Fibroblast of lung (primary cell): ENCODE measurements at regions not wholly inside any gene's neighbourhood (a gene's known extent, or its start where the extent isn't known, plus 50 kb on each side); places are given as distances from the start of the nearest gene placed in this dataset.
A peak's percentile ranks its signal among the peaks of the same experiment; 100 is the strongest.

Experiments used
- DNase-seq, 2 donors: peaks; one replicate each; pipeline versions ENCODE4 v3.0.0 to v3.0.0-alpha.2; 2010; ENCODE audit warnings: low read depth in 2 of 2
- H2AFZ ChIP-seq: 2 replicates; pipeline ENCODE4 v1.5.1; 2012; ENCODE audit warnings: low read length, control low read depth, inconsistent platforms
- H3K27ac ChIP-seq: 2 replicates; pipeline ENCODE4 v1.5.1; 2011; ENCODE audit warnings: low read length, control low read depth; ENCODE audit not compliant: insufficient read depth
- H3K27me3 ChIP-seq: 2 replicates; pipeline ENCODE4 v1.5.1; 2011; ENCODE audit warnings: mild to moderate bottlenecking, low read length; ENCODE audit not compliant: control insufficient read depth, insufficient read depth
- H3K36me3 ChIP-seq: 2 replicates; pipeline ENCODE4 v1.5.1; 2011; ENCODE audit warnings: low read length; ENCODE audit not compliant: control insufficient read depth, insufficient read depth
- H3K4me1 ChIP-seq: 2 replicates; pipeline ENCODE4 v1.5.1; 2011; ENCODE audit warnings: low read length; ENCODE audit not compliant: control insufficient read depth, insufficient read depth; ENCODE audit errors: extremely low read depth
- H3K4me2 ChIP-seq: 2 replicates; pipeline ENCODE4 v1.5.1; 2011; ENCODE audit warnings: low read length, control low read depth; ENCODE audit not compliant: insufficient read depth; ENCODE audit errors: extremely low read depth
- H3K4me3 ChIP-seq, 4 experiments: fragments of 200-600 bp in 1 of 4; sonication (generic) in 1 of 4; replicated peaks in 1 of 4; 2 replicates each; pipeline ENCODE4 v1.5.1; 2011 to 2016; ENCODE audit warnings: low read length in 4 of 4, low read depth in 3 of 4, mild to moderate bottlenecking in 3 of 4, control low read depth in 2 of 4, inconsistent platforms in 1 of 4, mixed read lengths in 1 of 4; ENCODE audit not compliant: insufficient read depth in 1 of 4; ENCODE audit errors: control extremely low read depth in 1 of 4
- H3K79me2 ChIP-seq: 2 replicates; pipeline ENCODE4 v1.5.1; 2012; ENCODE audit warnings: mild to moderate bottlenecking, low read length, inconsistent platforms; ENCODE audit not compliant: control insufficient read depth, insufficient read depth
- H3K9ac ChIP-seq: 2 replicates; pipeline ENCODE4 v1.5.1; 2011; ENCODE audit warnings: mild to moderate bottlenecking, low read length, control low read depth; ENCODE audit not compliant: insufficient read depth
- H3K9me3 ChIP-seq: 2 replicates; pipeline ENCODE4 v1.5.1; 2012; ENCODE audit warnings: low read depth, low read length; ENCODE audit not compliant: control insufficient read depth, insufficient read depth
- H4K20me1 ChIP-seq: 2 replicates; pipeline ENCODE4 v1.5.1; 2011; ENCODE audit warnings: low read length; ENCODE audit not compliant: control insufficient read depth, insufficient read depth; ENCODE audit errors: extremely low read depth
- CTCF ChIP-seq, 2 donors: IDR thresholded peaks in 1 of 2; conservative IDR thresholded peaks in 1 of 2; 1 replicate in 1 of 2; 2 replicates in 1 of 2; pipeline ENCODE4 v1.5.1; 2011 to 2012; ENCODE audit warnings: low read length in 2 of 2, control low read depth in 1 of 2, inconsistent platforms in 1 of 2, low read depth in 1 of 2, mild to moderate bottlenecking in 1 of 2
- EZH2 ChIP-seq: IDR thresholded peaks from 2 replicates; pipeline ENCODE4 v1.5.1; 2012; ENCODE audit warnings: low read length, control low read depth, mild to moderate bottlenecking; ENCODE audit errors: missing control alignments

GRCh38 chr2:11004199-11004598 lies 92.5 kb downstream of the KCNF1 start:
- H2AFZ ChIP-seq: no peak overlapping the region
- H3K4me2 ChIP-seq: no peak overlapping the region
- no peak for TF ChIP-seq CTCF (conservative IDR thresholded peaks at IDR 0.05 in 1 of 2, IDR thresholded peaks at IDR 0.05 in 1 of 2; ENCODE audit: low read depth in 1 of 2, low read length in 2 of 2)
- no peak for TF ChIP-seq EZH2
- no peak overlapping the region for H3K4me3 ChIP-seq
- H3K36me3 ChIP-seq: no peaks in the 10 kb centered on the region
- no peaks in the 10 kb centered on the region for H3K9me3 ChIP-seq
- H3K9ac ChIP-seq: no peak overlapping the region
- H4K20me1 ChIP-seq: no peaks in the 10 kb centered on the region
- no peaks in the 10 kb centered on the region for H3K79me2 ChIP-seq
- DNase-seq: peak; percentile 42 to 77
- no peak overlapping the region for H3K27ac ChIP-seq
- H3K4me1 ChIP-seq: no peaks in the 10 kb centered on the region
- no peaks in the 10 kb centered on the region for H3K27me3 ChIP-seq

GRCh38 chr2:11005032-11005431 lies 93.3 kb downstream of the KCNF1 start:
- no peaks in the 10 kb centered on the region for H4K20me1 ChIP-seq
- H3K27me3 ChIP-seq: no peaks in the 10 kb centered on the region
- no peak overlapping the region for H3K9ac ChIP-seq
- H3K4me1 ChIP-seq: no peaks in the 10 kb centered on the region
- H3K27ac ChIP-seq: no peak overlapping the region
- H3K4me3 ChIP-seq: no peak overlapping the region
- H3K36me3 ChIP-seq: no peaks in the 10 kb centered on the region
- no peak for DNase-seq
- no peaks in the 10 kb centered on the region for H3K9me3 ChIP-seq
- no peaks in the 10 kb centered on the region for H3K79me2 ChIP-seq
- no peak overlapping the region for H2AFZ ChIP-seq
- TF ChIP-seq EZH2 (no peak), CTCF (conservative IDR thresholded peaks at IDR 0.05 in 1 of 2, IDR thresholded peaks at IDR 0.05 in 1 of 2; ENCODE audit: low read depth in 1 of 2, low read length in 2 of 2) (no peak)
- H3K4me2 ChIP-seq: no peak overlapping the region

- no peaks in the 10 kb centered on the region for H4K20me1 ChIP-seq
- no peaks in the 10 kb centered on the region for H3K9me3 ChIP-seq
- H3K4me1 ChIP-seq: no peaks in the 10 kb centered on the region
- H3K4me2 ChIP-seq: no peak overlapping the region
- no peak for TF ChIP-seq EZH2
- no peak overlapping the region for H3K9ac ChIP-seq
- no peak overlapping the region for H3K27ac ChIP-seq
- peaks cover 2% of the 10 kb centered on the region for H3K27me3 ChIP-seq
- H3K4me3 ChIP-seq: no peak overlapping the region
- H2AFZ ChIP-seq: no peak overlapping the region
- DNase-seq: no peak
- no peaks in the 10 kb centered on the region for H3K36me3 ChIP-seq
- H3K79me2 ChIP-seq: no peaks in the 10 kb centered on the region
Measured at GRCh38 chr2:11006191-11006590, 94.5 kb downstream of the KCNF1 start.
